ENCODE measurements at regions not wholly inside any gene's neighbourhood (a gene's known extent, or its start where the extent isn't known, plus 50 kb on each side); places are given as distances from the start of the nearest gene placed in this dataset.

DNA sequence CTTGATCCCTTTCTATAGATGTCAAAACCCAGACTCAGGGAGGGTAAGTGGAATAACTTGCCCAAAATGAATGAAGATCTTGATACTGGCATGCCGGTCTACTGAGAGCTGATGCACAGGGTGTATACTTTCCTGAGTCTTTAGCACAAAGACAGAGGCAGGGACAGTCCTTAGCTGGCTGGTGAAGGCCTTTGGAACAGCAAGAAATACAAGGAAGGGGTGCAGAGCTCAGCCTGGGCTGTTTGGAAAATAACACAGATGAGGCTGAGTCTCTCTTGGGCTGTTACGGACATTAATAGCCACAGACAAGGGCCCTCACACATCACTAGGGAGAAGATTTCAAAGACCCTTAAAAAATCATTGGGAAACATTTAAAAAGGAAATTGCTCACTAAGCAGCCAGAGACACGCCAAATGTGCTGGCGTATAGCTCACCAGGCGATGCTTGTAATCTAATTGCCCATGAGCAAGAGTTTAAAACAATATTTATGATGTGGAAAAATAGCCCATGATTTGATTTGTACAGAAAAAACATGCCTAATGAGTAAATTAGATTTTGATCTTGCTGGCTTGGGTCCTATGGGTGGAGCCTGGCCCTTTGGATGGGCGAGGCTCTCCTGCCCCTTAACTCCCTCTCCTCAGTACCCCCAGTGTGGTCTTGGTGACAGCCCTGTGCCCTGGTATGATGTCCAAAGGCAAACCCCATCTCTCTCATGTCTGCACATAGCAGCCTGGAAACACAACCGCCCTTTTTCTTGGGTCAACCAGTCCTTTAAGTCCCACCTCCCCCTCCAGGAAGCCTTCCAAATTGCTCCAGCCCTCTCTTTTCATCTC, 81.8 kb upstream of the MRPS22 start:
- TF ChIP-seq YY1 (IDR thresholded peaks at IDR 0.05; ENCODE audit: insufficient read depth, insufficient read length) = no peak
- no peak for TF ChIP-seq ZNF274 (IDR thresholded peaks at IDR 0.05; ENCODE audit: low read depth, low read length)
- no peak for TF ChIP-seq SUZ12 (IDR thresholded peaks at IDR 0.05; ENCODE audit: extremely low read depth, insufficient read depth, insufficient read length)
